DMS53 (cell line): ENCODE measurements at regions not wholly inside any gene's neighbourhood (a gene's known extent, or its start where the extent isn't known, plus 50 kb on each side); places are given as distances from the start of the nearest gene placed in this dataset.

ENCODE experiments used
- DNase-seq: peaks from one replicate; lab custom pipeline; 2025; lab: John Stamatoyannopoulos, UW

GRCh38 chr1:212190169-212190568 lies 95.0 kb upstream of the PPP2R5A start:
- no peak for DNase-seq

- no peak for DNase-seq
Observed at GRCh38 chr1:212192261-212192998, 92.8 kb upstream of the PPP2R5A start.

GRCh38 chr1:212196355-212196754 lies 88.9 kb upstream of the PPP2R5A start:
- DNase-seq: no peak

GRCh38 chr1:212201461-212201860 lies 83.7 kb upstream of the PPP2R5A start:
- no peak for DNase-seq

GRCh38 chr1:212203630-212204029 lies 81.6 kb upstream of the PPP2R5A start:
- DNase-seq: no peak

GRCh38 chr1:212205006-212205405 lies 80.2 kb upstream of the PPP2R5A start:
- no peak for DNase-seq

- no peak for DNase-seq
Observed at GRCh38 chr1:212205843-212206242, 79.4 kb upstream of the PPP2R5A start.

GRCh38 chr1:212207118-212207517 lies 78.1 kb upstream of the PPP2R5A start:
- DNase-seq: peak; percentile 16

GRCh38 chr1:212207822-212208520 lies 77.2 kb upstream of the PPP2R5A start:
- DNase-seq: no peak

- DNase-seq: no peak
Observed at GRCh38 chr1:212208978-212209644, 76.1 kb upstream of the PPP2R5A start.

GRCh38 chr1:212211371-212211770 lies 73.8 kb upstream of the PPP2R5A start:
- no peak for DNase-seq

- DNase-seq: no peak
Observed at GRCh38 chr1:212212343-212212742, 72.9 kb upstream of the PPP2R5A start.

- no peak for DNase-seq
Observed at GRCh38 chr1:212212906-212213305, 72.3 kb upstream of the PPP2R5A start.

- no peak for DNase-seq
Observed at GRCh38 chr1:212213784-212214183, 71.4 kb upstream of the PPP2R5A start.

- DNase-seq: no peak
Observed at GRCh38 chr1:212214325-212214724, 70.9 kb upstream of the PPP2R5A start.

- no peak for DNase-seq
Observed at GRCh38 chr1:212215910-212216309, 69.3 kb upstream of the PPP2R5A start.

- no peak for DNase-seq
Observed at GRCh38 chr1:212217633-212218032, 67.6 kb upstream of the PPP2R5A start.

GRCh38 chr1:212218065-212218464 lies 67.1 kb upstream of the PPP2R5A start:
- DNase-seq: no peak

- peak; percentile 19 for DNase-seq
Observed at GRCh38 chr1:212218911-212219310, 66.3 kb upstream of the PPP2R5A start.

- no peak for DNase-seq
Observed at GRCh38 chr1:212219679-212220463, 65.3 kb upstream of the PPP2R5A start.

- peak; percentile 15 for DNase-seq
Observed at GRCh38 chr1:212221801-212222200, 63.4 kb upstream of the PPP2R5A start.

GRCh38 chr1:212224102-212224501 lies 61.1 kb upstream of the PPP2R5A start:
- no peak for DNase-seq
